ENCODE measurements at regions not wholly inside any gene's neighbourhood (a gene's known extent, or its start where the extent isn't known, plus 50 kb on each side); places are given as distances from the start of the nearest gene placed in this dataset.

DNA sequence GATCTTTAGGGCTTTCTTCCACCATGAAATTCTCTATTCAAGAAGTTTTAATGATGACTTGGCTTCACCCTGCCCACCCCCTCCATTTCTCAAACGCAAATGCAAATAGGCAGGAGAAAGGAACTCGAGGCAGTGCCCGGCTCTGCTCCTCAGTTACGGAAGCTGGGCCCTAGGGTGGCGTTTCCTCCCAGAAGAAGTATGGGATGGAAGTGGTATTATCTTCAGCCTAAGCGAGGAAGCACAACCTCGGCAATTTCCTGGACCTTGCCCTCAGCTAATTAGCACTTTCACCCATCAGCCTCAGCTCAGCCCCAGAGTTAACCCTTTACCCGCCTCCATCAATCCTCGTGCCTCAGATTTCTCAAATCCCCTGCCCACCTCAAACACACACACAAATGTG, 58.2 kb upstream of the LRRC55 start:
- Histone ChIP-seq H3K9me3 (ENCODE audit: insufficient read depth, low read length) (no peaks in the 10 kb centered on the region), H3K36me3 (ENCODE audit: insufficient read depth, insufficient read length, low read length) (no peaks in the 10 kb centered on the region), H3K27me3 (ENCODE audit: insufficient read depth, insufficient read length) (no peaks in the 10 kb centered on the region), H3K4me3 (ENCODE audit: insufficient read length, low read depth) (no peak overlapping the region), H3K4me1 (ENCODE audit: insufficient read depth, insufficient read length) (peaks cover 15% of the 10 kb centered on the region), H3K9ac (ENCODE audit: insufficient read length, low read depth) (no peak overlapping the region)
- no peak for DNase-seq (ENCODE audit: low read depth, low spot score)
- TF ChIP-seq SUZ12 (IDR thresholded peaks at IDR 0.05; ENCODE audit: extremely low read depth, insufficient read depth, insufficient read length), result no peak
- no peak for TF ChIP-seq ZNF274 (IDR thresholded peaks at IDR 0.05; ENCODE audit: low read depth, low read length)
- no peak for TF ChIP-seq YY1 (IDR thresholded peaks at IDR 0.05; ENCODE audit: insufficient read depth, insufficient read length)

DNA sequence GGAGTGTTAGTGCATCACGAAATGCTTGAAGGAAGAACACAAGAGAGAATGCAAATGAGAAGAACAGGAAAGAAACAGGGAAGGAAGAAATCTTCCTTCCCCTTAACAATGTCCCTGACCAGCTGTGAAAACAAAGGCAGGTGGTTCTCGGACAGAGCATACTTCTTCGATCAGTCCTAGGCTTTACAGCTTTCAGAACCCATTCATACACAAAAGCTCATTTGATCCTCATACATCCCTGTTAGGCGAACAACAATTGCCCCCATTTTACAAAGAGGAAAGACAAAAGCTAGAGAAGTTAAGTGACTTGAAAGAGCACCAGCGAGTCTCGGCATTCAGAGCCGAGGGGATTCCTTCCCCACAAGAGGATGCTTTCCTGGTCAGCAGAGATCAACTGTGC, 57.2 kb upstream of the LRRC55 start:
- Histone ChIP-seq H3K36me3 (ENCODE audit: insufficient read depth, insufficient read length, low read length) (no peaks in the 10 kb centered on the region), H3K27me3 (ENCODE audit: insufficient read depth, insufficient read length) (no peaks in the 10 kb centered on the region), H3K4me3 (ENCODE audit: insufficient read length, low read depth) (no peak overlapping the region), H3K9ac (ENCODE audit: insufficient read length, low read depth) (peak overlapping the region; percentile 43), H3K4me1 (ENCODE audit: insufficient read depth, insufficient read length) (peaks cover 15% of the 10 kb centered on the region), H3K9me3 (ENCODE audit: insufficient read depth, low read length) (no peaks in the 10 kb centered on the region)
- peak; percentile 30 for DNase-seq (ENCODE audit: low read depth, low spot score)
- no peak for TF ChIP-seq SUZ12 (IDR thresholded peaks at IDR 0.05; ENCODE audit: extremely low read depth, insufficient read depth, insufficient read length)
- TF ChIP-seq ZNF274 (IDR thresholded peaks at IDR 0.05; ENCODE audit: low read depth, low read length), result no peak
- no peak for TF ChIP-seq YY1 (IDR thresholded peaks at IDR 0.05; ENCODE audit: insufficient read depth, insufficient read length)

DNA sequence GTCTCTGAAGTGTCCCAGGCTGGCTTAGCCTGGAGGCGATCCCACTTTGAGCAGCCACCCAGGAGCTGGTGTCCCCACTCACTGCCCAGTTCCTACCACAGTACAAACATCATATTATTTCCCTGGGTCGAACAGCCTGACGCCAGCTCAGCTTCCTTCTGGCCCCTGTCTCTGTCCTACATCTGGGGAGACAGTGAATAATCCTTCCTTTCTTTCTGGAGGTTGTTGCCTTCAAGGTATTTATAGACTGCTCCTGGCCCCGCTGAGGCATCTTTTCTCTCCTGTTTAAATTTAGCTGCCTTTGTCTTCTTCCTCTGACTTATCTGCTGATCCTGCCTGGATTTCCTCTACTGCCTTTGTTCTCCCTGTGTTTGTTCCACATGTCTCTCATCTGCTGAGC, 56.8 kb upstream of the LRRC55 start:
- H3K4me3 ChIP-seq (ENCODE audit: insufficient read length, low read depth), result no peak overlapping the region
- peaks cover 15% of the 10 kb centered on the region for H3K4me1 ChIP-seq (ENCODE audit: insufficient read depth, insufficient read length)
- DNase-seq (ENCODE audit: low read depth, low spot score), result peak; percentile 22
- H3K36me3 ChIP-seq (ENCODE audit: insufficient read depth, insufficient read length, low read length), result no peaks in the 10 kb centered on the region
- TF ChIP-seq ZNF274 (IDR thresholded peaks at IDR 0.05; ENCODE audit: low read depth, low read length) (no peak), SUZ12 (IDR thresholded peaks at IDR 0.05; ENCODE audit: extremely low read depth, insufficient read depth, insufficient read length) (no peak), YY1 (IDR thresholded peaks at IDR 0.05; ENCODE audit: insufficient read depth, insufficient read length) (no peak)
- no peaks in the 10 kb centered on the region for H3K27me3 ChIP-seq (ENCODE audit: insufficient read depth, insufficient read length)
- H3K9ac ChIP-seq (ENCODE audit: insufficient read length, low read depth), result peak overlapping the region; percentile 43
- H3K9me3 ChIP-seq (ENCODE audit: insufficient read depth, low read length), result no peaks in the 10 kb centered on the region

DNA sequence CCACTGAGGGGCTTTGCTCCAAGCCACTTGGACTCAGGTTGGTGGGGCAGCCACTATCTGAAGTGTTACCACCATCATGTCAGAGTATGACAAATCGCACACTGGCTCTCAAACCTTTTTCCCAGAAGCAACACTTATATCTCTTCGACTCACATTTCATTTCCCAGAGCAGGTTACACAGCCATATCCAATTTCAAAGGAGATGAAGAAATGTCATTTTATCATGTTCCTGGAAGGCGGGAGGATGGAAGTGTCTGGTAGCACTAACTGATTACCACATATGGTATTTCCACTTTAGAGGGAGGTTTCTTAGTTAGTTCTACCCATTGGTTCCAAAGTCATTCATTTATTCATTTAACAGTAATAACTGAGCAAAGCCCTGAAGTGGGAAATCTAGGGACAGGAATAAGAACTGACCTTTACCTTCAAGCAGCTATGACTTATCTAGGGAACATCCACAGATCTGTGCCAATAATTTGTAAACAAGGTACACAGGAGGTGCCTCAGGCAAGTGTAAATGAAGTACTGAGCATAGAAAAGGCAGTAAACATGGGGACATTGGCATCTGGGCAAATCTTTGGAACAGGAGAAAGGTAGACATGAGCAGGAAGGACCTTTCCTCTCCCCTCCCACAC, 54.9 kb upstream of the LRRC55 start:
- peaks cover 15% of the 10 kb centered on the region for H3K4me1 ChIP-seq (ENCODE audit: insufficient read depth, insufficient read length)
- DNase-seq (ENCODE audit: low read depth, low spot score), result no peak

DNA sequence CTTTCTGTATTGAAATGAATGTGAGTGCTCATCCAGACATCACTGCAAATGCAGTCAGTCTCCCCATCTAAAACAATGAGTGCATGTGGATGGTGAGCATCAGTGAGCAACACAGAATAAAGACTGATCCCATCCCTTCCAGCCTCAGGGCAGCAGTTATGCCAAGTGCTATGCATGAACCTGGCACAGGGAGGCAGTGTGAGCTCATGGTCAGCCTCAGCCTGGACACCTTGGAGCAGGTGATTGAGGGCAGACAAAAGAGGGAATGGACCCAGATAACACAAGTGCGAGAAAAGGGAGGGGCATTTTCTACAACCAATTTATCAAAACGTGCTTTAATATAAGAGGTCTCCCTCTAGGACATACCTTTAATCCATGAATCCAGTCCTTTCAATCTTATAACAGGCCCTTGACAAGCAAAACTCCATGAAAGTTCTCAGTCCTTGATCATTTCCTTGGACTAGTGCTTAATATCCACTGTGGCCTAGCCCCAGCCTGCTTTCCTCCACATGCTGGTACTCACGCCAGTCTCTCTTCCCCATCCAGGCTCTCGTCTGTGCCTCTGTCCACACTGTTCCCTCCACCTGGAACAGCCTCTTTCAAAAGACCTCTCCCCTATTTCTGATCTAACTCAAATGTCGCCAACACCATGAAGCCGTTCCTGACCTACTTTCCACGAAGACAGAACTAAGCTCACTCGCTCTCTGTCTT, 50.5 kb upstream of the LRRC55 start:
- Histone ChIP-seq H3K36me3 (ENCODE audit: insufficient read depth, insufficient read length, low read length) (no peaks in the 10 kb centered on the region), H3K9me3 (ENCODE audit: insufficient read depth, low read length) (no peaks in the 10 kb centered on the region), H3K4me1 (ENCODE audit: insufficient read depth, insufficient read length) (no peaks in the 10 kb centered on the region), H3K9ac (ENCODE audit: insufficient read length, low read depth) (no peak overlapping the region), H3K27me3 (ENCODE audit: insufficient read depth, insufficient read length) (no peaks in the 10 kb centered on the region), H3K4me3 (ENCODE audit: insufficient read length, low read depth) (no peak overlapping the region)
- no peak for TF ChIP-seq ZNF274 (IDR thresholded peaks at IDR 0.05; ENCODE audit: low read depth, low read length)
- TF ChIP-seq SUZ12 (IDR thresholded peaks at IDR 0.05; ENCODE audit: extremely low read depth, insufficient read depth, insufficient read length), result no peak
- no peak for TF ChIP-seq YY1 (IDR thresholded peaks at IDR 0.05; ENCODE audit: insufficient read depth, insufficient read length)
- DNase-seq (ENCODE audit: low read depth, low spot score), result peak; percentile 67

More for the DNA sequence above, 54.9 kb upstream of the LRRC55 start:
- Histone ChIP-seq H3K36me3 (ENCODE audit: insufficient read depth, insufficient read length, low read length) (no peaks in the 10 kb centered on the region), H3K27me3 (ENCODE audit: insufficient read depth, insufficient read length) (no peaks in the 10 kb centered on the region), H3K9me3 (ENCODE audit: insufficient read depth, low read length) (no peaks in the 10 kb centered on the region), H3K4me3 (ENCODE audit: insufficient read length, low read depth) (no peak overlapping the region), H3K9ac (ENCODE audit: insufficient read length, low read depth) (no peak overlapping the region)
- no peak for TF ChIP-seq YY1 (IDR thresholded peaks at IDR 0.05; ENCODE audit: insufficient read depth, insufficient read length)
- no peak for TF ChIP-seq ZNF274 (IDR thresholded peaks at IDR 0.05; ENCODE audit: low read depth, low read length)
- no peak for TF ChIP-seq SUZ12 (IDR thresholded peaks at IDR 0.05; ENCODE audit: extremely low read depth, insufficient read depth, insufficient read length)
